GM19455 (cell line): ENCODE measurements at regions not wholly inside any gene's neighbourhood (a gene's known extent, or its start where the extent isn't known, plus 50 kb on each side); places are given as distances from the start of the nearest gene placed in this dataset.
"Not testable (repeated sequence)": the region's sequence is repeated elsewhere in the genome, so short reads cannot be mapped to it uniquely, and the experiment has no call there.

Source experiments
- ATAC-seq: cut with Tn5 transposase; IDR thresholded peaks from one replicate; pipeline ENCODE4 v1.9.1; 2021; ENCODE audit not compliant: unreplicated experiment

DNA sequence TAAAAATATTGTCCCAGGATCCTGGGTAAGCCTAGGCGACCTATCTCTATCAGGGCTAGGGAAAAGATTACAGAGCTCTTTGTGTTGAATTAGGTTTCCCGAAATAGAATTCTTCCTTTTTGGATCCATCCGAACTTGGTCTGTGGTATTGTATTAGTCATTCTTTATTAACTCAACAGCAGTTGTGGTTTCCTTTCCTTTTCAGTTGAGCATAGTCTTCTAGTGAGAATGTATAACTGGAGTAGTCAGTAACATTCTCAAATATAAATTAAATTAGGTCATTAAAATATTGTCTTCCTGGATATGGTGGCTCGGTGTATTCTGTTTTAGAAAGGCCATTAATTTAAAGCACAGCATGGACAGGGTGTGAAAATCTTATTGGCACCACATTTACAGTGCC, 520.4 kb downstream of the NLGN4X start:
- ATAC-seq: no peak

- ATAC-seq: no peak
These were observed 525.8 kb downstream of the NLGN4X start for GRCh38 chrX:5702890-5703289.

GRCh38 chrX:5695971-5696370, 532.7 kb downstream of the NLGN4X start:
- no peak for ATAC-seq

DNA sequence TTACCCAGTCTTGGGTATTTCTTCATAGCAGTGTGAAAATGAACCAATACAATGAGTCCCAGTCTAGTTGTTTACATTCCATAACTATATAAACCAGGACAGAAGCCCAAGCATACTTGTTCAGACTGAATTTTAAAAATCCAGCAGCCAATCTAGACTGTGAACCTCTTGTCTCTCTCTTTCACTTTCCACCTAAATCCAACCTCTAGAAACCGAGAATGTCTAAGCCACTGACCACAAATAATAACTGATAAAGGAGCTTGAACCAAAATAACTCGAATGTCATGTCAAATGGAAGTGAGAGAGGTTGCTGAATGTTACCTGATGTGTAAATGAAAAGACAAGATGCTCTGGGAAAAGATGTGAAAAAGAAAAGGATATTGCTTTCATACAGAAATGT, 544.7 kb downstream of the NLGN4X start:
- no peak for ATAC-seq

DNA sequence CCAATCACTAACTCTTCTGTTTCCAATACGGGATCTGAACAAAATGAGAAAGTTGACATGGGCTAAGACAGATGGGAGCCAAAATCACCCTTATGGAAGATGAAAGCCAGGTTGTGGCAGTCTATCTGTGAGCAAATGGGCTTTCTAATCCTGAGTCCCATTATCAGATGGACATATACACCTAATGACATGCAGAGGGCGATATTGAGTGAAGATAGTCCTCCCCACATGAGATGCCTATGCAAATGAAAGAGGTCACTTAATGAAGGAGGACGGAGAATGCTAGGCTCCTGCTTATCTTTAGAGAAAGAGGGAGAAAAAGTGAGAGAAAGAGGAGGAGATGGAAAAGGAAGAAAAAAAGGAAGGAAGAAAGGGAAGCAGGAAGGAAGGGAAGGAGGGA, 547.5 kb downstream of the NLGN4X start:
- no peak for ATAC-seq

DNA sequence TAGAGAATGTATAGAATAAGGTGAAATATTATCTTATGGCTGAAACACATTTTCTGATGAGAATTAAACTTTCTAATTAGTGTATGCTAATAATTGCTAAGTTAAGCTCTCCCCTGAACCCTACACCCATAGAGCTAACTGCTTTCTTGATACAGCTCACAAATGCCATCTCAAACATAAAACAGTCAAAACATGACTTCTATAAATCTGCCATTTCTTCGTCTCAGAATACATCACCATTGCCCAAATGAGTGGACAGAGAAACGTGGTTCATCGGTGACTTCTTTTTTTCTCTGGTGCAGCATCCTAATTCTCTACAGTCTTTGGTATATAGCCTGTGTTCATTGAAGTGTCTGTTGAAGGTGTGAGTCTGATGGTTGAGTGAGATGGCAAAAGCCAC, 554.6 kb downstream of the NLGN4X start:
- no peak for ATAC-seq

- ATAC-seq: no peak
These were observed 556.6 kb downstream of the NLGN4X start for GRCh38 chrX:5672099-5672498.

DNA sequence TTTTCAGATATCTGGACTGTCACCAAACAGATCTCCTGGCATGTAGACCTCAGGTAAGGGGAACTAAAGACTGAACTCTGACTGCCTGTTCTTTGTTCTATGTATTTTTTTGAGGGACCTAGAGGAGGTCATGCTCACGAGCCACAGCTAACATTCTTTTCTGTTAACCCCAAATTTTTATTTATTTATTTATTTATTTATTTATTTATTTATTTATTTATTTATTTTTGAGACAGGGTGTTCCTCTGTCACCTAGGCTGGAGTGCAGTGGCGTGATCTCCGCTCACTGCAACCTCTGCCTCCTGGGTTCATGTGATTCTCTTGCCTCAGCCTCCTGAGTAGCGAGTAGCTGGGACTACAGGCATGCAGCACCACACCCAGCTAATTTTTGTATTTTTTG, 562.0 kb downstream of the NLGN4X start:
- ATAC-seq: not testable (repeated sequence)

DNA sequence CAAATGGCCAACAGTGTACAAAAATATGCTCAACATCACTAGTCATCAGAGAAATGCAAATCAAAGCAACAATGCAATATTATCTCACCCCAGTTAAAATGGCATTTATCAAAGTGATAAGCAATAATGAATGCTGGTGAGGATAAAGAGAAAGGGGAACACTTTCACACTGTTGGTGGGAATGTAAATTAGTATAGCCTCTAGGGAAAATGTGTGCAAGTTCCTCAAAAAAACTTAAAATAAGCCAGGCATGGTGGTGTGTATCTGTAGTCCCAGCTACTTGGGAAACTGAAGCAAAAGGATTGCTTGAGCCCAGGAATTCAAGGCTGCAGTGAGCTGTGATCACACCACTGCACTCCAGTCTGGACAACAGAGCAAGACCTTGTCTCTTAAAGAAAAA, 572.1 kb downstream of the NLGN4X start:
- ATAC-seq: no peak

- no peak for ATAC-seq
These were observed 577.8 kb downstream of the NLGN4X start for GRCh38 chrX:5650904-5651303.

GRCh38 chrX:5648941-5649568, 579.6 kb downstream of the NLGN4X start:
- ATAC-seq: no peak

DNA sequence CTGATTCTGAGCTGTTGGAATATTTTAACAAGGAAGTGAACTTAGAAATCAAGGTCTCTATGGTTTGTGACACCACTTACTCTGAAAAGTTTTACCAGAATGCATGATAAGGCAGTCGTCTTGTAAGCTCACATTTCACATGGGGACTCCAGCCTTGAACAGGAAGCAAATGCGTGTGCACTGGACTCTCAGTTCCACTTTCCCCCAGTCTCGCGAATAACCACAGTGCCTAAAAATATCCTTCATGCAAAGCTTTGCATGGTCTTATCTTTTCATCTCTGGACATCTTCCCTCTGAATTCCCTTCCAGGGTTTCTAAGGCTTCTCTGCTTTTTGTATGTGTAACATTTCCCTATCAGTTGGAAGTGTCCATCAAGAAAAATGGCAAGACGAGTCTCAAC, 581.8 kb downstream of the NLGN4X start:
- ATAC-seq: peak; percentile 98

DNA sequence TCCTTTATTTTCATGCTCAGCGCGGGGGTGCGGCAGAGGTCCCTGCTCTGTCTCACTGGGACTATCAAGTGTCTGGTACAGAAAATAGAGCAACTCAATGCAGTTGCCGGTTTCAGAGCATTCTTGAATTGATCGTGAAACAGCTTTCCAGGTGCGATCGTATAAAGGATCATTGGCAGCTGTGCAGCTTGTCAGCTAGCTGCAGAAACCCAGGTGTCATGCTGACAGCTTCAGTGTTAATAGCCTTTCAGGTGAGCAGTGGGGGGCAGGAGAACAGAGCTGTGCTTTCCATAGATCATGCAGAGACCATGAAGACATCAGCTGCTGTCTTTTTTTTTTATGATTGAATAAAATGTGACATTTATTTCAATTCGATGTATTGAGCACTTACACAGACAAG, 583.9 kb downstream of the NLGN4X start:
- ATAC-seq: no peak

DNA sequence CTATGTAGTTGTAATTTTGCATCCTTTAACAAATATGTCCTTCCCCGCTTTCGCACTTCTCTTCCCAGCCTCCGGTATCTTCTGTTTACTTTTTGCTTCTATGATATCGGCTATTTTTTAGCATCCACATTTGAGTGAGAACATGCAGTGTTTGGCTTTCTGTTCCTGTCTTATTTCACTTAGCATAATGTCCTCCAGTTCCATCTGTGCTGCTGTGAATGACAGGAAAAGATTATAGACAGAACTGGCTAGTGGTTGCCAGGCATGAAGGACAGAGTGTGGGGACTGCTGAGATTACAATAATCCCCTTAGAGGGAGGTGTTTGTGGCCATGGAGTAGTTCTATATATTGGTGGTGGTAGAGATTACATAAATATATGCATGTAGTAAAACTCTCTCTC, 588.6 kb downstream of the NLGN4X start:
- no peak for ATAC-seq

DNA sequence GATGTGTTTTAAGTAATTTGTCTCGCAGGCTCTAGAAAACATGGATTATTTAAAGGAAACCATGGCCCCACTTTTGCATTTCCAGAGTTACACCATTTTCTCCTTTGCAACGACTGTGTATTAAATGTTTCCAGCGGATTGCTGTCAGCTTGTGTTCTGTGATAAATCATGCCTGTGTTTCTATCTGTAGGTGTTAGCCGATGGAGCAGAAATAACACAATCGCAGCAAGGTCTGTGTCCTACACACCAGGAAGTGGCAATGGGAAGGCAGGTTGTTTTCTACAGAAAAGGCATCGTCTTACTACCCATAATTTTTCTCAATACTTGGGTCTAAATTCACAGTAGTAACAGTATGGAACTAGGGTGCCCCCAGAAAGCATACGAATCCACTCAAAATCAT, 590.1 kb downstream of the NLGN4X start:
- ATAC-seq: no peak

DNA sequence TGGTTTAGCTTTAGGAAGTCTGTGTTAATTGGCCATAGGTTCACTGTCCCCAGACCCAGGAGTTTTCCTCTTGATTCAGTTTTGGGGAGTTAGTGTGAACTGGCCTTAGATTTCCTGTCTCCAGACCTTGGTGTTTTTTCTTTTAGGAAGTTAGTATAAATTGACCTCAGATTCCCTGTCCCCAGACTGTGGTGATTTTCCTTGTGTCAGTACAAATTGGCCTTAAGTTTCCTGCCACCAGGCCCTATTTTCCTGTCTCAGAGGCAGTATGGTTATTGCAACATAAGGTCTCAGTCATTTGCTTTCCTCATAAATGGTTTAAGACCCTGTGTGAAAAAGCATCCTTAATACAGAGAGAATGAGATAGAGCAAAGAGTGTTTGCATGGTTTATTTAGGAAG, 595.8 kb downstream of the NLGN4X start:
- ATAC-seq: no peak

- ATAC-seq: no peak
These were observed 596.5 kb downstream of the NLGN4X start for GRCh38 chrX:5632061-5632614.

- ATAC-seq: no peak
These were observed 611.0 kb downstream of the NLGN4X start for GRCh38 chrX:5617666-5618065.

DNA sequence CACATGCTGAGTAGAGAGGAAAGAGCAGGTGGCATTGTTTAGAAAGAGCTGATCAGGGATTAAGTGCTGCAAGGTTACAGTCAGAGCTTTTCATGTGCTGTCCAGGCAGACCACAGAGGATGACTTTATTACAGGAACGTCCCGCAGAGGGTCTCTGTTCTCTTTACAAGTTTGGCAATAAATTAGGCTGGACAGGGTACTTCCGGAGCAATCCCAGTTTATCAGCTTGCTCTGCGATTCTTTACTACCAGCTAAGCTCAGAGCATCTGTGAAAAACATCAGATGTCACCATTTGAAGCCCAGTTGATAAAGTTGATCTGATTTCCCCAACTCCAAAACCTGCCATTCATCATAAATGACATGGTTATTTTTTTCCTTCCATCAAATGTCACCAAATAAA, 633.1 kb downstream of the NLGN4X start:
- no peak for ATAC-seq

- no peak for ATAC-seq
These were observed 641.9 kb downstream of the NLGN4X start for GRCh38 chrX:5586726-5587125.

- no peak for ATAC-seq
These were observed 653.3 kb downstream of the NLGN4X start for GRCh38 chrX:5575407-5575806.

- ATAC-seq: no peak
These were observed 659.7 kb downstream of the NLGN4X start for GRCh38 chrX:5568934-5569333.

DNA sequence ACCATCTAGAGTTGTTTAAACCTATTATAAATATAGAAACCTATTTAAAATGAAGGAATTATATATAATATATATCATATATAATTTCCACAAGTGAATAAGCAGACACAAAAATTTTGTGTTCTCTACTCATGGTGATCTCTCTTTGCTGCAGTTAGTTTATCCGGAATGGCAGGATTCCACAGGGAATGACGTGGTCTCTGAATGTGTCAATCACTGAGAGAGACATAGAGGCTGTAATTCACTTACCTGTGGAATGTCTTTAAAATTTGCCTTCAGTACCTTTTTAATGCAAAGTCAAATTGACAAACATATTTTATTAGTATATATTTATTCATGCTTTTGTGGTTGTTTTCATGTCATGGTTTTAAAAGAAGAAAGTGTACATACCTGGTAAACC, 669.3 kb downstream of the NLGN4X start:
- no peak for ATAC-seq
